Ishikawa (cell line): ENCODE measurements at regions not wholly inside any gene's neighbourhood (a gene's known extent, or its start where the extent isn't known, plus 50 kb on each side); places are given as distances from the start of the nearest gene placed in this dataset.

Experiments used
- CEBPB ChIP-seq: IDR thresholded peaks from 2 replicates; pipeline ENCODE4 v1.6.1; 2012
- CREB1 ChIP-seq: IDR thresholded peaks from 2 replicates; pipeline ENCODE4 v1.6.1; 2012; ENCODE audit warnings: low read depth
- EGR1 ChIP-seq: IDR thresholded peaks from 2 replicates; pipeline ENCODE4 v1.6.1; 2012
- EP300 ChIP-seq: IDR thresholded peaks from 2 replicates; pipeline ENCODE4 v1.6.1; 2012; ENCODE audit warnings: borderline replicate concordance
- FOXM1 ChIP-seq: IDR thresholded peaks from 2 replicates; pipeline ENCODE4 v1.6.1; 2012; ENCODE audit warnings: low read depth, borderline replicate concordance
- MAX ChIP-seq: IDR thresholded peaks from 2 replicates; pipeline ENCODE4 v1.6.1; 2012
- NFIC ChIP-seq: IDR thresholded peaks from 2 replicates; pipeline ENCODE4 v1.6.1; 2012
- RAD21 ChIP-seq: IDR thresholded peaks from 2 replicates; pipeline ENCODE4 v1.6.1; 2012; ENCODE audit warnings: low read depth
- REST ChIP-seq: IDR thresholded peaks from 2 replicates; pipeline ENCODE4 v1.6.1; 2012; ENCODE audit warnings: low read depth, mild to moderate bottlenecking
- TAF1 ChIP-seq: IDR thresholded peaks from 2 replicates; pipeline ENCODE4 v1.6.1; 2012; ENCODE audit warnings: low read depth, mild to moderate bottlenecking
- TCF12 ChIP-seq: IDR thresholded peaks from 2 replicates; pipeline ENCODE4 v1.6.1; 2012; ENCODE audit warnings: low read depth
- TEAD4 ChIP-seq: IDR thresholded peaks from 2 replicates; pipeline ENCODE4 v1.6.1; 2012
- USF1 ChIP-seq: IDR thresholded peaks from 2 replicates; pipeline ENCODE4 v1.6.1; 2012
- YY1 ChIP-seq: IDR thresholded peaks from 2 replicates; pipeline ENCODE4 v1.6.1; 2012; ENCODE audit warnings: low read depth
- ZBTB7A ChIP-seq: IDR thresholded peaks from 2 replicates; pipeline ENCODE4 v1.6.1; 2012; ENCODE audit warnings: low read depth

GRCh38 chr5:26329562-26330189 lies 708.7 kb downstream of the CDH9 start:
- TF ChIP-seq TEAD4: no peak
- no peak for TF ChIP-seq CEBPB
- no peak for TF ChIP-seq EGR1
- no peak for TF ChIP-seq FOXM1
- no peak for TF ChIP-seq USF1
- peak; percentile 64 for TF ChIP-seq RAD21
- no peak for TF ChIP-seq TAF1
- TF ChIP-seq EP300: no peak

- TF ChIP-seq CEBPB (no peak), TCF12 (no peak), MAX (no peak), USF1 (no peak), EGR1 (no peak), TEAD4 (no peak), REST (no peak), EP300 (no peak)
Observed at GRCh38 chr5:26326153-26326759, 712.1 kb downstream of the CDH9 start.

GRCh38 chr5:26323794-26324193 lies 714.6 kb downstream of the CDH9 start:
- TF ChIP-seq FOXM1 (no peak), NFIC (no peak), RAD21 (no peak)

- TF ChIP-seq ZBTB7A (no peak), EP300 (no peak), EGR1 (no peak), TEAD4 (no peak), FOXM1 (no peak), MAX (no peak), CREB1 (no peak), REST (no peak), USF1 (no peak), NFIC (no peak), YY1 (no peak), CEBPB (no peak), TCF12 (no peak), TAF1 (no peak), RAD21 (no peak)
Observed at GRCh38 chr5:26321278-26321677, 717.1 kb downstream of the CDH9 start.

- TF ChIP-seq CEBPB: peak; percentile 70
- no peak for TF ChIP-seq TCF12
- no peak for TF ChIP-seq ZBTB7A
- TF ChIP-seq USF1: no peak
- TF ChIP-seq MAX: no peak
- TF ChIP-seq RAD21: no peak
- TF ChIP-seq TEAD4: no peak
- TF ChIP-seq EP300: no peak
Observed at GRCh38 chr5:26310415-26310814, 728.0 kb downstream of the CDH9 start.
